ENCODE measurements at regions not wholly inside any gene's neighbourhood (a gene's known extent, or its start where the extent isn't known, plus 50 kb on each side); places are given as distances from the start of the nearest gene placed in this dataset.
"Not testable (repeated sequence)": the region's sequence is repeated elsewhere in the genome, so short reads cannot be mapped to it uniquely, and the experiment has no call there.

- CTCF ChIA-PET; DNase-seq (ENCODE audit: low read depth, low spot score); POLR2A ChIA-PET; H3K4me3 ChIP-seq (ENCODE audit: low read depth, low read length): not testable (repeated sequence)
These were observed 53.4 kb upstream of the PSMA1 start for GRCh38 chr11:14573539-14574057.

GRCh38 chr11:14577292-14577691 lies 57.1 kb upstream of the PSMA1 start:
- CTCF ChIA-PET: interaction anchor here (1.2 kb wide), 1 partner anchor 11 kb away, joined by 3 read pairs; no protein-coding TSS in a partner anchor
- DNase-seq (ENCODE audit: low read depth, low spot score): no peak
- POLR2A ChIA-PET: no interaction called here
- no peak overlapping the region for H3K4me3 ChIP-seq (ENCODE audit: low read depth, low read length)
- no peak for TF ChIP-seq CTCF (IDR thresholded peaks at IDR 0.05; ENCODE audit: insufficient read depth, low read length, missing control alignments)

DNA sequence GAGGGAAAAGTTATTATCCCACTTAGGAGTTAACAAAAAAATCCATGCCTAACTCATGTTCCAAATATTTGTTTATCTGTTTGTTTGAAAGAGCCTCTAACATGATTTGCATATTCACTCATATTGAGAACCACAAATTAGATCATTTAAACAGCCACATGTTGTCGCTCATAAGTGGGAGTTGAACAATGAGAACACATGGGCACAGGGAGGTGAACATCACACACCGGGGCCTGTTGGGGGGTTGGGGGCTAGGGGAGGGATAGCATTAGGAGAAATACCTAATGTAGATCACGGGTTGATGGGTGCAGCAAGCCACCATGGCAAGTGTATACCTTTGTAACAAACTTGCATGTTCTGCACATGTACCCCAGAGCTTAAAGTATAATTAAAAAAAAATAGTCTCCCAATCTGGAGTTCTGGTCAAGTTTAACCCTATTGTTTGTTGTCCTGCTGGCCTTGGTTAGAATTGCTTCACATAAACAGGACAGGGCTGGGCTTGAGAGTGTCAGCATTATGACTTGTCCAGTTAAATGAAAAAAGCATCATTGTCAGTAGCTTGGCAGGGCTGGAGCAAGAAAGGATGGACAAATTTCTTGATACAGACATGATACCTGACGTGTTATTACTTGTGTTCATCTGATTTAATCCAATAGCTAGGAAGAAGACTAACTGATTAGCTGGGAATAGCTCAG lies 57.8 kb upstream of the PSMA1 start:
- no peak for DNase-seq (ENCODE audit: low read depth, low spot score)
- ChIA-PET POLR2A (no interaction called here), CTCF (interaction anchor here (1.2 kb wide), 1 partner anchor 12 kb away, joined by 3 read pairs; no protein-coding TSS in a partner anchor)
- no peak overlapping the region for H3K4me3 ChIP-seq (ENCODE audit: low read depth, low read length)
- no peak for TF ChIP-seq CTCF (IDR thresholded peaks at IDR 0.05; ENCODE audit: insufficient read depth, low read length, missing control alignments)

DNA sequence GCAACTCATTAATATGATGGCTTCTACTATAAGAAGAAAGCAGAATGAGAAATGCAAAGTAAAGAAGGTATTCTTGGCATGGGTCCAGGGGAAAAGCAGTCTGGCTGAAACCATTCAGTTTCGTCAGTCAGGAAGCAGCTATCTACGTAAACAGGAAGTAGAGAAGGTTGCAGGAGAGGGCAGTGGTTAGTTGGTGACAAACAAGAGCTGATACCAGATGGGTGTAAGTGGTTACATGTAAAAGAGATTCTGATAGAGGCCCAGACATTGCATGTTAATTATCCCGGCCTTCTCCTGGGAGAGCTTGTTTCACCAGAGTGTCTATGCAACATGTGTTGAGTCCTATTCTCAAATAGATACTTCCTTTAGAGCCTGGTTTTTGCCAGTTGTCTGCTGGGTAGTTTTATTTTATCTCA lies 58.4 kb upstream of the PSMA1 start:
- no peak overlapping the region for H3K4me3 ChIP-seq (ENCODE audit: low read depth, low read length)
- POLR2A ChIA-PET: no interaction called here
- CTCF ChIA-PET: no interaction called here
- no peak for DNase-seq (ENCODE audit: low read depth, low spot score)
- no peak for TF ChIP-seq CTCF (IDR thresholded peaks at IDR 0.05; ENCODE audit: insufficient read depth, low read length, missing control alignments)

GRCh38 chr11:14579646-14580045 lies 59.5 kb upstream of the PSMA1 start:
- H3K4me3 ChIP-seq (ENCODE audit: low read depth, low read length): no peak overlapping the region
- DNase-seq (ENCODE audit: low read depth, low spot score): no peak
- TF ChIP-seq CTCF (IDR thresholded peaks at IDR 0.05; ENCODE audit: insufficient read depth, low read length, missing control alignments): no peak
- ChIA-PET POLR2A (no interaction called here), CTCF (no interaction called here)

GRCh38 chr11:14582793-14583192 lies 60.8 kb upstream of the PDE3B start:
- POLR2A ChIA-PET: no interaction called here
- CTCF ChIA-PET: no interaction called here
- no peak for TF ChIP-seq CTCF (IDR thresholded peaks at IDR 0.05; ENCODE audit: insufficient read depth, low read length, missing control alignments)
- no peak overlapping the region for H3K4me3 ChIP-seq (ENCODE audit: low read depth, low read length)
- no peak for DNase-seq (ENCODE audit: low read depth, low spot score)
